Left ventricle myocardium inferior (tissue), 1 donor: ENCODE measurements at regions not wholly inside any gene's neighbourhood (a gene's known extent, or its start where the extent isn't known, plus 50 kb on each side); places are given as distances from the start of the nearest gene placed in this dataset.

Experiments
- DNase-seq: peaks from one replicate; pipeline ENCODE4 v3.0.0-alpha.2; 2020
- H3K27ac ChIP-seq: fragments of 200-600 bp; replicated peaks from 2 replicates; pipeline ENCODE4 v1.8.0; 2021
- H3K27me3 ChIP-seq: fragments of 200-600 bp; 2 replicates; pipeline ENCODE4 v1.8.0; 2021; ENCODE audit warnings: low read depth
- H3K36me3 ChIP-seq: fragments of 200-600 bp; 2 replicates; pipeline ENCODE4 v1.8.0; 2021
- H3K4me1 ChIP-seq: fragments of 200-600 bp; 2 replicates; pipeline ENCODE4 v1.8.0; 2021
- H3K4me3 ChIP-seq: fragments of 200-600 bp; 2 replicates; pipeline ENCODE4 v1.8.0; 2021; ENCODE audit warnings: mild to moderate bottlenecking, moderate library complexity
- H3K9me3 ChIP-seq: fragments of 200-600 bp; replicated peaks from 2 replicates; pipeline ENCODE4 v1.8.0; 2021
- CTCF ChIP-seq: fragments of 200-600 bp; IDR thresholded peaks from 2 replicates; pipeline ENCODE4 v1.8.0; 2021; ENCODE audit warnings: antibody characterized with exemption, mild to moderate bottlenecking, borderline replicate concordance
- intact Hi-C: fragments of 100-400 bp; cut with micrococcal nuclease; formaldehyde crosslinking; loops from one replicate; pipeline ENCODE4 v1.11.0; 2022
- donor health status: DM: no; HTN: yes; CAD: no; lungs with severe emphysema.

GRCh38 chr22:47920380-47920959, 1158.0 kb downstream of the TBC1D22A start:
- intact Hi-C loops: no loop called here
- TF ChIP-seq CTCF: no peak

GRCh38 chr22:47919893-47920292, 1157.4 kb downstream of the TBC1D22A start:
- no peak for TF ChIP-seq CTCF
- peaks cover 18% of the 10 kb centered on the region for H3K27me3 ChIP-seq
- no peak overlapping the region for H3K27ac ChIP-seq
- H3K4me3 ChIP-seq: no peak overlapping the region
- intact Hi-C loops: no loop called here
- DNase-seq: no peak
- no peaks in the 10 kb centered on the region for H3K4me1 ChIP-seq
- H3K36me3 ChIP-seq: no peaks in the 10 kb centered on the region
- peaks cover 19% of the 10 kb centered on the region for H3K9me3 ChIP-seq

More at GRCh38 chr22:47920380-47920959, 1158.0 kb downstream of the TBC1D22A start:
- DNase-seq: no peak
- Histone ChIP-seq H3K27ac (no peak overlapping the region), H3K36me3 (no peaks in the 10 kb centered on the region), H3K27me3 (peaks cover 23% of the 10 kb centered on the region), H3K9me3 (peaks cover 23% of the 10 kb centered on the region), H3K4me3 (no peak overlapping the region), H3K4me1 (no peaks in the 10 kb centered on the region)

GRCh38 chr22:47919001-47919441, 1156.6 kb downstream of the TBC1D22A start:
- intact Hi-C loops: no loop called here
- no peaks in the 10 kb centered on the region for H3K4me1 ChIP-seq
- no peak overlapping the region for H3K4me3 ChIP-seq
- H3K36me3 ChIP-seq: no peaks in the 10 kb centered on the region
- TF ChIP-seq CTCF: no peak
- peaks cover 11% of the 10 kb centered on the region for H3K9me3 ChIP-seq
- H3K27me3 ChIP-seq: peaks cover 9% of the 10 kb centered on the region
- no peak overlapping the region for H3K27ac ChIP-seq
- no peak for DNase-seq

GRCh38 chr22:47918276-47918921, 1155.9 kb downstream of the TBC1D22A start:
- no peak overlapping the region for H3K27ac ChIP-seq
- intact Hi-C loops: no loop called here
- DNase-seq: no peak
- no peak for TF ChIP-seq CTCF
- H3K4me3 ChIP-seq: no peak overlapping the region
- no peaks in the 10 kb centered on the region for H3K4me1 ChIP-seq
- H3K27me3 ChIP-seq: peaks cover 12% of the 10 kb centered on the region
- no peaks in the 10 kb centered on the region for H3K36me3 ChIP-seq
- peaks cover 4% of the 10 kb centered on the region for H3K9me3 ChIP-seq

- Histone ChIP-seq H3K4me1 (no peaks in the 10 kb centered on the region), H3K9me3 (peaks cover 24% of the 10 kb centered on the region), H3K36me3 (no peaks in the 10 kb centered on the region), H3K27ac (no peak overlapping the region), H3K4me3 (no peak overlapping the region), H3K27me3 (peaks cover 28% of the 10 kb centered on the region)
- intact Hi-C loops: no loop called here
- DNase-seq: no peak
- TF ChIP-seq CTCF: no peak
Observed at GRCh38 chr22:47914481-47915097, 1152.1 kb downstream of the TBC1D22A start.
